ENCODE measurements at regions not wholly inside any gene's neighbourhood (a gene's known extent, or its start where the extent isn't known, plus 50 kb on each side); places are given as distances from the start of the nearest gene placed in this dataset.

GRCh38 chr5:2136728-2137333 lies 254.1 kb upstream of the IRX4 start:
- Histone ChIP-seq H2AFZ (ENCODE audit: low read depth, low read length, poor library complexity, severe bottlenecking) (no peak overlapping the region), H3K9me3 (ENCODE audit: control insufficient read depth in 1 of 2, insufficient read depth in 1 of 2, low read depth in 1 of 2, low read length in 2 of 2) (no peaks in the 10 kb centered on the region), H3K4me1 (ENCODE audit: control insufficient read depth in 1 of 2, insufficient read depth in 2 of 2, low read length in 2 of 2) (no peaks in the 10 kb centered on the region), H3K79me2 (ENCODE audit: insufficient read depth, low read length) (no peaks in the 10 kb centered on the region), H3K4me3 (replicated peaks in 1 of 2; ENCODE audit: low read depth in 1 of 2, low read length in 2 of 2) (no peak overlapping the region), H4K20me1 (ENCODE audit: insufficient read depth) (no peaks in the 10 kb centered on the region), H3K27me3 (ENCODE audit: insufficient read depth, low read length) (peaks cover 21% of the 10 kb centered on the region; the same call in 1 of the 2 replicates), H3K9me2 (ENCODE audit: insufficient read depth) (no peaks in the 10 kb centered on the region), H3K4me2 (ENCODE audit: low read length) (no peak overlapping the region), H3K36me3 (ENCODE audit: control insufficient read depth in 1 of 2, insufficient read depth in 2 of 2, low read length in 2 of 2) (no peaks in the 10 kb centered on the region), H3K27ac (ENCODE audit: low read depth, low read length) (no peak overlapping the region), H3K9ac (ENCODE audit: low read length) (no peak overlapping the region)
- no peak for DNase-seq (ENCODE audit: low read depth, low spot score)
- CTCF ChIA-PET: no interaction called here
- RAD21 ChIA-PET (ENCODE audit: low non-redundant PET in 1 of 2, low total read pairs in 2 of 2, uncharacterized antibody in 2 of 2, unreplicated experiment in 2 of 2): no interaction called here
- POLR2A ChIA-PET: no interaction called here
- BruUV-seq (replicated peaks): no TSS peak
- TF ChIP-seq, protein P1, sequence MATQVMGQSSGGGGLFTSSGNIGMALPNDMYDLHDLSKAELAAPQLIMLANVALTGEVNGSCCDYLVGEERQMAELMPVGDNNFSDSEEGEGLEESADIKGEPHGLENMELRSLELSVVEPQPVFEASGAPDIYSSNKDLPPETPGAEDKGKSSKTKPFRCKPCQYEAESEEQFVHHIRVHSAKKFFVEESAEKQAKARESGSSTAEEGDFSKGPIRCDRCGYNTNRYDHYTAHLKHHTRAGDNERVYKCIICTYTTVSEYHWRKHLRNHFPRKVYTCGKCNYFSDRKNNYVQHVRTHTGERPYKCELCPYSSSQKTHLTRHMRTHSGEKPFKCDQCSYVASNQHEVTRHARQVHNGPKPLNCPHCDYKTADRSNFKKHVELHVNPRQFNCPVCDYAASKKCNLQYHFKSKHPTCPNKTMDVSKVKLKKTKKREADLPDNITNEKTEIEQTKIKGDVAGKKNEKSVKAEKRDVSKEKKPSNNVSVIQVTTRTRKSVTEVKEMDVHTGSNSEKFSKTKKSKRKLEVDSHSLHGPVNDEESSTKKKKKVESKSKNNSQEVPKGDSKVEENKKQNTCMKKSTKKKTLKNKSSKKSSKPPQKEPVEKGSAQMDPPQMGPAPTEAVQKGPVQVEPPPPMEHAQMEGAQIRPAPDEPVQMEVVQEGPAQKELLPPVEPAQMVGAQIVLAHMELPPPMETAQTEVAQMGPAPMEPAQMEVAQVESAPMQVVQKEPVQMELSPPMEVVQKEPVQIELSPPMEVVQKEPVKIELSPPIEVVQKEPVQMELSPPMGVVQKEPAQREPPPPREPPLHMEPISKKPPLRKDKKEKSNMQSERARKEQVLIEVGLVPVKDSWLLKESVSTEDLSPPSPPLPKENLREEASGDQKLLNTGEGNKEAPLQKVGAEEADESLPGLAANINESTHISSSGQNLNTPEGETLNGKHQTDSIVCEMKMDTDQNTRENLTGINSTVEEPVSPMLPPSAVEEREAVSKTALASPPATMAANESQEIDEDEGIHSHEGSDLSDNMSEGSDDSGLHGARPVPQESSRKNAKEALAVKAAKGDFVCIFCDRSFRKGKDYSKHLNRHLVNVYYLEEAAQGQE (IDR thresholded peaks at IDR 0.05; ENCODE audit: low read depth): no peak
- TF ChIP-seq POLR2AphosphoS5 (IDR thresholded peaks at IDR 0.05; ENCODE audit: low read depth, low read length) (no peak), EGR1 (IDR thresholded peaks at IDR 0.05; ENCODE audit: low read depth) (peak; percentile 56), TCF7L2 (IDR thresholded peaks at IDR 0.05; ENCODE audit: borderline replicate concordance, extremely low read depth, insufficient read depth, insufficient read length) (no peak), EZH2 (IDR thresholded peaks at IDR 0.05) (no peak), EZH2phosphoT487 (IDR thresholded peaks at IDR 0.05; ENCODE audit: borderline replicate concordance) (no peak)
- intact Hi-C loops (cut with micrococcal nuclease): no loop called here
- ATAC-seq: no peak

Data from HCT116 (cell line).